GM23338 (cell line): ENCODE measurements at regions not wholly inside any gene's neighbourhood (a gene's known extent, or its start where the extent isn't known, plus 50 kb on each side); places are given as distances from the start of the nearest gene placed in this dataset.

Experiments used
- ATAC-seq: fragments of 200-7000 bp; cut with Tn5 transposase; 3 replicates; pipeline ENCODE4 v1.9.1; 2020
- DNase-seq: peaks from one replicate; pipeline ENCODE4 v3.0.0-alpha.2; 2015; ENCODE audit warnings: low spot score
- H2AFZ ChIP-seq: fragments of 200-600 bp; sonication (generic); 2 replicates; pipeline ENCODE4 v1.8.0; 2016; ENCODE audit warnings: antibody characterized with exemption, mild to moderate bottlenecking, moderate library complexity
- H3F3A ChIP-seq: fragments of 200-600 bp; sonication (generic); replicated peaks from 2 replicates; pipeline ENCODE4 v1.8.0; 2017; ENCODE audit warnings: antibody characterized with exemption, mixed run types, low read depth
- H3K27ac ChIP-seq: fragments of 200-600 bp; sonication (generic); 2 replicates; pipeline ENCODE4 v1.6.1; 2016; ENCODE audit warnings: low read depth
- H3K27me3 ChIP-seq: fragments of 200-600 bp; sonication (generic); 2 replicates; pipeline ENCODE4 v1.8.0; 2016; ENCODE audit warnings: mild to moderate bottlenecking, mixed run types, moderate library complexity; ENCODE audit not compliant: insufficient read depth
- H3K36me3 ChIP-seq: fragments of 200-600 bp; sonication (generic); 2 replicates; pipeline ENCODE4 v1.8.0; 2016; ENCODE audit warnings: mild to moderate bottlenecking; ENCODE audit not compliant: insufficient read depth
- H3K4me1 ChIP-seq: fragments of 200-600 bp; sonication (generic); 2 replicates; pipeline ENCODE4 v1.8.0; 2016; ENCODE audit warnings: mild to moderate bottlenecking, moderate library complexity; ENCODE audit not compliant: insufficient read depth
- H3K4me2 ChIP-seq: fragments of 200-600 bp; sonication (generic); 2 replicates; pipeline ENCODE4 v1.7.1; 2017; ENCODE audit warnings: mixed run types
- H3K4me3 ChIP-seq: fragments of 200-600 bp; sonication (generic); 2 replicates; pipeline ENCODE4 v1.6.1; 2016; ENCODE audit warnings: mixed run types
- H3K79me2 ChIP-seq: fragments of 200-600 bp; sonication (generic); replicated peaks from 2 replicates; pipeline ENCODE4 v1.8.0; 2017; ENCODE audit warnings: mild to moderate bottlenecking; ENCODE audit not compliant: insufficient read depth
- H3K9me2 ChIP-seq: fragments of 200-600 bp; sonication (generic); 2 replicates; pipeline ENCODE4 v1.8.0; 2017; ENCODE audit not compliant: insufficient read depth
- H4K20me1 ChIP-seq: fragments of 200-600 bp; sonication (generic); replicated peaks from 2 replicates; pipeline ENCODE4 v1.8.0; 2017; ENCODE audit warnings: mild to moderate bottlenecking; ENCODE audit not compliant: insufficient read depth
- H3K27ac Mint-ChIP-seq: 2 replicates; pipeline ENCODE4 v1.8.0; 2020; ENCODE audit warnings: inconsistent platforms, mild to moderate bottlenecking, moderate library complexity, mixed read lengths
- H3K27me3 Mint-ChIP-seq: 3 replicates; pipeline ENCODE4 v1.8.0; 2022; ENCODE audit warnings: low read depth, mild to moderate bottlenecking, moderate library complexity, mixed read lengths, inconsistent platforms; ENCODE audit not compliant: insufficient read depth, poor library complexity
- H3K36me3 Mint-ChIP-seq: 3 replicates; pipeline ENCODE4 v1.8.0; 2021; ENCODE audit warnings: low read depth, mild to moderate bottlenecking, inconsistent platforms, moderate library complexity, mixed read lengths
- H3K4me1 Mint-ChIP-seq: 3 replicates; pipeline ENCODE4 v1.8.0; 2020; ENCODE audit warnings: mild to moderate bottlenecking, inconsistent platforms, mixed read lengths
- H3K4me3 Mint-ChIP-seq: 3 replicates; pipeline ENCODE4 v1.8.0; 2021; ENCODE audit warnings: moderate library complexity, mild to moderate bottlenecking, inconsistent platforms, mixed read lengths
- H3K9me3 Mint-ChIP-seq: 3 replicates; pipeline ENCODE4 v1.8.0; 2020; ENCODE audit warnings: moderate library complexity, mild to moderate bottlenecking, inconsistent platforms, mixed read lengths
- CREB1 ChIP-seq: fragments of 250-450 bp; sonication (Bioruptor Pico); IDR thresholded peaks from 2 replicates; pipeline ENCODE4 v1.5.0; 2020; ENCODE audit warnings: low read depth, mild to moderate bottlenecking, moderate library complexity
- EZH2 ChIP-seq: fragments of 200-600 bp; sonication (generic); IDR thresholded peaks from one replicate; pipeline ENCODE4 v1.8.0; 2017; ENCODE audit warnings: antibody characterized with exemption, mild to moderate bottlenecking, low read depth; ENCODE audit not compliant: unreplicated experiment
- JUNB ChIP-seq: IDR thresholded peaks from one replicate; pipeline ENCODE4 v1.6.1; 2016; ENCODE audit warnings: antibody characterized with exemption; ENCODE audit not compliant: unreplicated experiment
- NANOG ChIP-seq: IDR thresholded peaks from 2 replicates; pipeline ENCODE4 v1.6.1; 2016; ENCODE audit warnings: antibody characterized with exemption, borderline replicate concordance
- POLR2AphosphoS5 ChIP-seq: IDR thresholded peaks from 2 replicates; pipeline ENCODE4 v1.6.1; 2016; ENCODE audit warnings: antibody characterized with exemption, low read depth
- STAT1 ChIP-seq: IDR thresholded peaks from one replicate; pipeline ENCODE4 v1.6.1; 2016; ENCODE audit warnings: antibody characterized with exemption; ENCODE audit not compliant: unreplicated experiment
- ZNF114 ChIP-seq: fragments of 250-450 bp; sonication (Bioruptor Pico); IDR thresholded peaks from 2 replicates; pipeline ENCODE4 v1.5.0; 2020; ENCODE audit warnings: mild to moderate bottlenecking, moderate library complexity
- ZNF331 ChIP-seq: fragments of 250-450 bp; sonication (Bioruptor Pico); IDR thresholded peaks from 2 replicates; pipeline ENCODE4 v1.5.0; 2020; ENCODE audit warnings: low read depth, mild to moderate bottlenecking, moderate library complexity
- TF ChIP-seq, protein P1 (sequence below), 2 experiments: fragments of 200-600 bp in 1 of 2; sonication (generic) in 1 of 2; conservative IDR thresholded peaks; 2 replicates each; pipeline versions ENCODE4 v1.5.1 to v1.6.1; 2016 to 2017; ENCODE audit warnings: antibody characterized with exemption in 2 of 2, low read depth in 2 of 2, mild to moderate bottlenecking in 2 of 2, moderate library complexity in 1 of 2
- TF ChIP-seq, protein P2 (sequence below): fragments of 250-450 bp; sonication (Bioruptor Pico); IDR thresholded peaks from 2 replicates; pipeline ENCODE4 v1.5.0; 2020; ENCODE audit warnings: mild to moderate bottlenecking, moderate library complexity

DNA sequence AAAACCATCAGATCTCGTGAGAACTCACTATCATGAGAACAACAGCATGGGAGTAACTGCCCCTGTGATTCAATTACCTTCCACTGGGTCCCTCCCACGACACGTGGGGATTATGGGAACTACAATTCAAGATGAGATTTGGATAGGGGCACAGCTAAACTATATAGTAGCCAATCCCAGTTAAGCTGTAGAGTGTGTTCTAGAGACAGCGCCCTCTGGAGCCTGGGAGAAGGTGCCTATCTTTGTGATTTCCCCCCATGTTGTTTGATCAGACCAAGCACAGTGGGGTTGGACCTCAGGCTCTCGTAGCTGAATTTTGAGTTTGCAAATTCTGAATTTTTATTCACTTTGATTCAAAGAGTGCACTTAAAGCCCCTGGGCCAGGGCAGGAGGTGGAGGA lies 108.2 kb upstream of the TWIST2 start:
- H3K27me3 Mint-ChIP-seq = no peaks in the 10 kb centered on the region
- no peaks in the 10 kb centered on the region for H3K36me3 Mint-ChIP-seq
- peaks cover 4% of the 10 kb centered on the region; the same call in 2 of the 3 replicates for H3K9me3 Mint-ChIP-seq
- Histone ChIP-seq H3K27ac (no peak overlapping the region), H3K27me3 (no peaks in the 10 kb centered on the region), H3K79me2 (no peaks in the 10 kb centered on the region), H3K4me3 (no peak overlapping the region), H3K4me2 (no peak overlapping the region), H3F3A (no peaks in the 10 kb centered on the region), H3K36me3 (no peaks in the 10 kb centered on the region), H3K9me2 (peaks cover 12% of the 10 kb centered on the region; the same call in 1 of the 2 replicates), H3K4me1 (no peaks in the 10 kb centered on the region), H4K20me1 (no peaks in the 10 kb centered on the region), H2AFZ (no peak overlapping the region)
- no peak for TF ChIP-seq STAT1
- TF ChIP-seq, protein P1, sequence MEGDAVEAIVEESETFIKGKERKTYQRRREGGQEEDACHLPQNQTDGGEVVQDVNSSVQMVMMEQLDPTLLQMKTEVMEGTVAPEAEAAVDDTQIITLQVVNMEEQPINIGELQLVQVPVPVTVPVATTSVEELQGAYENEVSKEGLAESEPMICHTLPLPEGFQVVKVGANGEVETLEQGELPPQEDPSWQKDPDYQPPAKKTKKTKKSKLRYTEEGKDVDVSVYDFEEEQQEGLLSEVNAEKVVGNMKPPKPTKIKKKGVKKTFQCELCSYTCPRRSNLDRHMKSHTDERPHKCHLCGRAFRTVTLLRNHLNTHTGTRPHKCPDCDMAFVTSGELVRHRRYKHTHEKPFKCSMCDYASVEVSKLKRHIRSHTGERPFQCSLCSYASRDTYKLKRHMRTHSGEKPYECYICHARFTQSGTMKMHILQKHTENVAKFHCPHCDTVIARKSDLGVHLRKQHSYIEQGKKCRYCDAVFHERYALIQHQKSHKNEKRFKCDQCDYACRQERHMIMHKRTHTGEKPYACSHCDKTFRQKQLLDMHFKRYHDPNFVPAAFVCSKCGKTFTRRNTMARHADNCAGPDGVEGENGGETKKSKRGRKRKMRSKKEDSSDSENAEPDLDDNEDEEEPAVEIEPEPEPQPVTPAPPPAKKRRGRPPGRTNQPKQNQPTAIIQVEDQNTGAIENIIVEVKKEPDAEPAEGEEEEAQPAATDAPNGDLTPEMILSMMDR (conservative IDR thresholded peaks at IDR 0.05; ENCODE audit: low read depth in 2 of 2) = peak; percentile 54 to 64
- no peaks in the 10 kb centered on the region for H3K4me1 Mint-ChIP-seq
- no peak overlapping the region for H3K4me3 Mint-ChIP-seq
- DNase-seq (peak; percentile 49), ATAC-seq (peak; percentile 76)
- H3K27ac Mint-ChIP-seq = no peak overlapping the region

DNA sequence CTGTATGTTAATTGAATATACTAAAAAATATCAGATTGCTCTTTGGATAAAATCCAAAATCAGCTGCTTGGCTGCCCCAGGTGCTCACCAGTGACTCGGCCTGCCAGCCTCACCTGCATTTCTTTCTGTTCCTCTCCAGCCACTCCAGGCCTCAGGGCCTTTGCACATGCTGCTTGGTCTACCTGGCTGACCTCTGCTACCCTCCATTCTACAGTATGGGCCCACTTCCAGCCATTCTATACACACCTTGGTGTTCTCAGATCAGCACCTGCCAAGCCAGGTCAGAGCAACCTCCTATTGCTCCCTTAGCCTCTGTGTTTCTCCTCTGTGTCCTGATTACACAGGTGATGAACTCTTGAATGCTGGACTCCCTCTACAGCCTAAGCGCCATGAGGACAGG lies 106.6 kb upstream of the TWIST2 start:
- no peak overlapping the region for H3K4me3 Mint-ChIP-seq
- DNase-seq (no peak), ATAC-seq (no peak)
- Histone ChIP-seq H4K20me1 (no peaks in the 10 kb centered on the region), H3K27ac (no peak overlapping the region), H3K27me3 (no peaks in the 10 kb centered on the region), H3F3A (no peaks in the 10 kb centered on the region), H3K4me1 (no peaks in the 10 kb centered on the region), H3K9me2 (peaks cover 12% of the 10 kb centered on the region; the same call in 1 of the 2 replicates), H3K4me2 (no peak overlapping the region), H2AFZ (no peak overlapping the region), H3K36me3 (no peaks in the 10 kb centered on the region), H3K79me2 (no peaks in the 10 kb centered on the region), H3K4me3 (no peak overlapping the region)
- H3K4me1 Mint-ChIP-seq = no peaks in the 10 kb centered on the region
- H3K36me3 Mint-ChIP-seq = no peaks in the 10 kb centered on the region
- H3K9me3 Mint-ChIP-seq = peaks cover 7% of the 10 kb centered on the region; the same call in 2 of the 3 replicates
- H3K27ac Mint-ChIP-seq = no peak overlapping the region
- H3K27me3 Mint-ChIP-seq = no peaks in the 10 kb centered on the region
- TF ChIP-seq, protein P1 (conservative IDR thresholded peaks at IDR 0.05; ENCODE audit: low read depth in 2 of 2) = no peak
- TF ChIP-seq JUNB (no peak), CREB1 (CRISPR knock-in tag) (no peak), EZH2 (no peak), NANOG (no peak), ZNF114 (CRISPR knock-in tag) (no peak), ZNF331 (CRISPR knock-in tag) (no peak), POLR2AphosphoS5 (no peak)
- TF ChIP-seq, protein P2, sequence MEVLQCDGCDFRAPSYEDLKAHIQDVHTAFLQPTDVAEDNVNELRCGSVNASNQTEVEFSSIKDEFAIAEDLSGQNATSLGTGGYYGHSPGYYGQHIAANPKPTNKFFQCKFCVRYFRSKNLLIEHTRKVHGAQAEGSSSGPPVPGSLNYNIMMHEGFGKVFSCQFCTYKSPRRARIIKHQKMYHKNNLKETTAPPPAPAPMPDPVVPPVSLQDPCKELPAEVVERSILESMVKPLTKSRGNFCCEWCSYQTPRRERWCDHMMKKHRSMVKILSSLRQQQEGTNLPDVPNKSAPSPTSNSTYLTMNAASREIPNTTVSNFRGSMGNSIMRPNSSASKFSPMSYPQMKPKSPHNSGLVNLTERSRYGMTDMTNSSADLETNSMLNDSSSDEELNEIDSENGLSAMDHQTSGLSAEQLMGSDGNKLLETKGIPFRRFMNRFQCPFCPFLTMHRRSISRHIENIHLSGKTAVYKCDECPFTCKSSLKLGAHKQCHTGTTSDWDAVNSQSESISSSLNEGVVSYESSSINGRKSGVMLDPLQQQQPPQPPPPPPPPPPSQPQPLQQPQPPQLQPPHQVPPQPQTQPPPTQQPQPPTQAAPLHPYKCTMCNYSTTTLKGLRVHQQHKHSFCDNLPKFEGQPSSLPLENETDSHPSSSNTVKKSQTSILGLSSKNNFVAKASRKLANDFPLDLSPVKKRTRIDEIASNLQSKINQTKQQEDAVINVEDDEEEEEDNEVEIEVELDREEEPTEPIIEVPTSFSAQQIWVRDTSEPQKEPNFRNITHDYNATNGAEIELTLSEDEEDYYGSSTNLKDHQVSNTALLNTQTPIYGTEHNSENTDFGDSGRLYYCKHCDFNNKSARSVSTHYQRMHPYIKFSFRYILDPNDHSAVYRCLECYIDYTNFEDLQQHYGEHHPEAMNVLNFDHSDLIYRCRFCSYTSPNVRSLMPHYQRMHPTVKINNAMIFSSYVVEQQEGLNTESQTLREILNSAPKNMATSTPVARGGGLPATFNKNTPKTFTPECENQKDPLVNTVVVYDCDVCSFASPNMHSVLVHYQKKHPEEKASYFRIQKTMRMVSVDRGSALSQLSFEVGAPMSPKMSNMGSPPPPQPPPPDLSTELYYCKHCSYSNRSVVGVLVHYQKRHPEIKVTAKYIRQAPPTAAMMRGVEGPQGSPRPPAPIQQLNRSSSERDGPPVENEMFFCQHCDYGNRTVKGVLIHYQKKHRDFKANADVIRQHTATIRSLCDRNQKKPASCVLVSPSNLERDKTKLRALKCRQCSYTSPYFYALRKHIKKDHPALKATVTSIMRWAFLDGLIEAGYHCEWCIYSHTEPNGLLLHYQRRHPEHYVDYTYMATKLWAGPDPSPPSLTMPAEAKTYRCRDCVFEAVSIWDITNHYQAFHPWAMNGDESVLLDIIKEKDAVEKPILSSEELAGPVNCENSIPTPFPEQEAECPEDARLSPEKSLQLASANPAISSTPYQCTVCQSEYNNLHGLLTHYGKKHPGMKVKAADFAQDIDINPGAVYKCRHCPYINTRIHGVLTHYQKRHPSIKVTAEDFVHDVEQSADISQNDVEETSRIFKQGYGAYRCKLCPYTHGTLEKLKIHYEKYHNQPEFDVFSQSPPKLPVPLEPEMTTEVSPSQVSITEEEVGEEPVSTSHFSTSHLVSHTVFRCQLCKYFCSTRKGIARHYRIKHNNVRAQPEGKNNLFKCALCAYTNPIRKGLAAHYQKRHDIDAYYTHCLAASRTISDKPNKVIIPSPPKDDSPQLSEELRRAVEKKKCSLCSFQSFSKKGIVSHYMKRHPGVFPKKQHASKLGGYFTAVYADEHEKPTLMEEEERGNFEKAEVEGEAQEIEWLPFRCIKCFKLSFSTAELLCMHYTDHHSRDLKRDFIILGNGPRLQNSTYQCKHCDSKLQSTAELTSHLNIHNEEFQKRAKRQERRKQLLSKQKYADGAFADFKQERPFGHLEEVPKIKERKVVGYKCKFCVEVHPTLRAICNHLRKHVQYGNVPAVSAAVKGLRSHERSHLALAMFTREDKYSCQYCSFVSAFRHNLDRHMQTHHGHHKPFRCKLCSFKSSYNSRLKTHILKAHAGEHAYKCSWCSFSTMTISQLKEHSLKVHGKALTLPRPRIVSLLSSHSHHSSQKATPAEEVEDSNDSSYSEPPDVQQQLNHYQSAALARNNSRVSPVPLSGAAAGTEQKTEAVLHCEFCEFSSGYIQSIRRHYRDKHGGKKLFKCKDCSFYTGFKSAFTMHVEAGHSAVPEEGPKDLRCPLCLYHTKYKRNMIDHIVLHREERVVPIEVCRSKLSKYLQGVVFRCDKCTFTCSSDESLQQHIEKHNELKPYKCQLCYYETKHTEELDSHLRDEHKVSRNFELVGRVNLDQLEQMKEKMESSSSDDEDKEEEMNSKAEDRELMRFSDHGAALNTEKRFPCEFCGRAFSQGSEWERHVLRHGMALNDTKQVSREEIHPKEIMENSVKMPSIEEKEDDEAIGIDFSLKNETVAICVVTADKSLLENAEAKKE (CRISPR knock-in tag) = no peak
